ENCODE measurements at regions not wholly inside any gene's neighbourhood (a gene's known extent, or its start where the extent isn't known, plus 50 kb on each side); places are given as distances from the start of the nearest gene placed in this dataset.
"Not testable (repeated sequence)": the region's sequence is repeated elsewhere in the genome, so short reads cannot be mapped to it uniquely, and the experiment has no call there.

- no peak for DNase-seq (ENCODE audit: low read depth)
These were observed 133.0 kb upstream of the NECTIN3 start for GRCh38 chr3:110938629-110939028.

GRCh38 chr3:110940055-110940454 lies 131.6 kb upstream of the NECTIN3 start:
- DNase-seq (ENCODE audit: low read depth) = peak; percentile 25

GRCh38 chr3:110944782-110945181 lies 126.8 kb upstream of the NECTIN3 start:
- no peak for DNase-seq (ENCODE audit: low read depth)

- no peak for DNase-seq (ENCODE audit: low read depth)
These were observed 124.8 kb upstream of the NECTIN3 start for GRCh38 chr3:110946810-110947209.

- DNase-seq (ENCODE audit: low read depth) = not testable (repeated sequence)
These were observed 122.4 kb upstream of the NECTIN3 start for GRCh38 chr3:110949194-110949593.

- DNase-seq (ENCODE audit: low read depth) = peak; percentile 15
These were observed 116.2 kb upstream of the NECTIN3 start for GRCh38 chr3:110955301-110955880.

- no peak for DNase-seq (ENCODE audit: low read depth)
These were observed 115.5 kb upstream of the NECTIN3 start for GRCh38 chr3:110956081-110956480.

- no peak for DNase-seq (ENCODE audit: low read depth)
These were observed 114.2 kb upstream of the NECTIN3 start for GRCh38 chr3:110957247-110958025.

- DNase-seq (ENCODE audit: low read depth) = no peak
These were observed 113.1 kb upstream of the NECTIN3 start for GRCh38 chr3:110958313-110959147.

- no peak for DNase-seq (ENCODE audit: low read depth)
These were observed 105.6 kb upstream of the NECTIN3 start for GRCh38 chr3:110965976-110966375.

- DNase-seq (ENCODE audit: low read depth) = no peak
These were observed 104.5 kb upstream of the NECTIN3 start for GRCh38 chr3:110966966-110967663.

- DNase-seq (ENCODE audit: low read depth) = no peak
These were observed 103.5 kb upstream of the NECTIN3 start for GRCh38 chr3:110968076-110968475.

- DNase-seq (ENCODE audit: low read depth) = peak; percentile 16
These were observed 102.1 kb upstream of the NECTIN3 start for GRCh38 chr3:110969229-110970211.

- peak; percentile 76 for DNase-seq (ENCODE audit: low read depth)
These were observed 100.5 kb upstream of the NECTIN3 start for GRCh38 chr3:110971010-110971601.

GRCh38 chr3:110973263-110973895 lies 98.2 kb upstream of the NECTIN3 start:
- DNase-seq (ENCODE audit: low read depth) = no peak

- DNase-seq (ENCODE audit: low read depth) = no peak
These were observed 96.7 kb upstream of the NECTIN3 start for GRCh38 chr3:110974902-110975301.

- peak; percentile 52 for DNase-seq (ENCODE audit: low read depth)
These were observed 87.0 kb upstream of the NECTIN3 start for GRCh38 chr3:110984456-110985250.

GRCh38 chr3:110989446-110989845 lies 82.2 kb upstream of the NECTIN3 start:
- no peak for DNase-seq (ENCODE audit: low read depth)

Measured in M059J (cell line).